Fibroblast of lung (primary cell): ENCODE measurements at regions not wholly inside any gene's neighbourhood (a gene's known extent, or its start where the extent isn't known, plus 50 kb on each side); places are given as distances from the start of the nearest gene placed in this dataset.

Experiments
- EZH2 ChIP-seq: IDR thresholded peaks from 2 replicates; pipeline ENCODE4 v1.5.1; 2012; ENCODE audit warnings: low read length, control low read depth, mild to moderate bottlenecking; ENCODE audit errors: missing control alignments
- TF ChIP-seq, protein P1 (sequence below), 2 donors: IDR thresholded peaks in 1 of 2; conservative IDR thresholded peaks in 1 of 2; 1 replicate in 1 of 2; 2 replicates in 1 of 2; pipeline ENCODE4 v1.5.1; 2011 to 2012; ENCODE audit warnings: low read length in 2 of 2, control low read depth in 1 of 2, inconsistent platforms in 1 of 2, low read depth in 1 of 2, mild to moderate bottlenecking in 1 of 2

DNA sequence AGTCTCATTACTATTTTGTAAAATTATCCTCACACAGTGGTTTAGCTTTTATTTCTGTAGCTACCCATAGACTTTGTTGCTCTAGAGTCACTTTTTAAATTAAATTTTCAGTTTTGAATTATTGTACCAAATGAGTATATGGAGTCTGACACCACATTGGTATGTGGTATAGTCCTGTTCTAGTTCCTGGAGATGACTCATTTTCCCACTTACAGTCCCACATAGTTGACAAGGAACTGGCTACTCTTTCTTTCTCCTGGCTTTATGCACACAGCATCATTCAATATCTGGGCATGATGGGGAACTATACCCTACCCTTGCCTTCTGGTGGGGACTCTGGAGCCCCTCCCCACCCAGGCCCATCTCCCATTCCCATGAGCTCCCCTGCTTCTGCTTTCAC is 92.6 kb upstream of the RAB11FIP2 start:
- TF ChIP-seq, protein P1, sequence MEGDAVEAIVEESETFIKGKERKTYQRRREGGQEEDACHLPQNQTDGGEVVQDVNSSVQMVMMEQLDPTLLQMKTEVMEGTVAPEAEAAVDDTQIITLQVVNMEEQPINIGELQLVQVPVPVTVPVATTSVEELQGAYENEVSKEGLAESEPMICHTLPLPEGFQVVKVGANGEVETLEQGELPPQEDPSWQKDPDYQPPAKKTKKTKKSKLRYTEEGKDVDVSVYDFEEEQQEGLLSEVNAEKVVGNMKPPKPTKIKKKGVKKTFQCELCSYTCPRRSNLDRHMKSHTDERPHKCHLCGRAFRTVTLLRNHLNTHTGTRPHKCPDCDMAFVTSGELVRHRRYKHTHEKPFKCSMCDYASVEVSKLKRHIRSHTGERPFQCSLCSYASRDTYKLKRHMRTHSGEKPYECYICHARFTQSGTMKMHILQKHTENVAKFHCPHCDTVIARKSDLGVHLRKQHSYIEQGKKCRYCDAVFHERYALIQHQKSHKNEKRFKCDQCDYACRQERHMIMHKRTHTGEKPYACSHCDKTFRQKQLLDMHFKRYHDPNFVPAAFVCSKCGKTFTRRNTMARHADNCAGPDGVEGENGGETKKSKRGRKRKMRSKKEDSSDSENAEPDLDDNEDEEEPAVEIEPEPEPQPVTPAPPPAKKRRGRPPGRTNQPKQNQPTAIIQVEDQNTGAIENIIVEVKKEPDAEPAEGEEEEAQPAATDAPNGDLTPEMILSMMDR (conservative IDR thresholded peaks at IDR 0.05 in 1 of 2, IDR thresholded peaks at IDR 0.05 in 1 of 2; ENCODE audit: low read depth in 1 of 2, low read length in 2 of 2), result no peak
- no peak for TF ChIP-seq EZH2
